MM.1S (cell line): ENCODE measurements at regions not wholly inside any gene's neighbourhood (a gene's known extent, or its start where the extent isn't known, plus 50 kb on each side); places are given as distances from the start of the nearest gene placed in this dataset.
"Not testable (repeated sequence)": the region's sequence is repeated elsewhere in the genome, so short reads cannot be mapped to it uniquely, and the experiment has no call there.

ENCODE experiments used
- CTCF ChIP-seq: fragments of 300-600 bp; sonication (generic); IDR thresholded peaks from 2 replicates; pipeline ENCODE4 v1.5.1; 2016; ENCODE audit warnings: antibody characterized with exemption, low read length, mixed read lengths
- EZH2 ChIP-seq: fragments of 300-600 bp; sonication (generic); optimal IDR thresholded peaks from 2 replicates; pipeline ENCODE3; 2017; ENCODE audit warnings: low read depth, mild to moderate bottlenecking, antibody characterized with exemption, low read length, mixed read lengths

- TF ChIP-seq CTCF, EZH2: not testable (repeated sequence)
Observed at GRCh38 chrX:92657593-92657992, 878.4 kb downstream of the PCDH11X start.
